Lower leg skin (tissue), 4 donors: ENCODE measurements at regions not wholly inside any gene's neighbourhood (a gene's known extent, or its start where the extent isn't known, plus 50 kb on each side); places are given as distances from the start of the nearest gene placed in this dataset.

Experiments used
- DNase-seq, 2 donors: peaks; one replicate each; pipeline ENCODE4 v3.0.0-alpha.2; 2019; ENCODE audit warnings: low spot score in 2 of 2
- H3K4me3 ChIP-seq: fragments of 200-600 bp; sonication (generic); 2 replicates; pipeline ENCODE4 v1.5.1; 2017; ENCODE audit warnings: mild to moderate bottlenecking, low read depth; ENCODE audit not compliant: poor library complexity, severe bottlenecking
- POLR2A ChIP-seq, 2 donors: fragments of 450-650 bp; IDR thresholded peaks; one replicate each; pipeline ENCODE4 v1.6.1; 2016 to 2017; ENCODE audit warnings: antibody characterized with exemption in 2 of 2, mild to moderate bottlenecking in 1 of 2, moderate library complexity in 1 of 2
- WGBS, 2 donors: methylation state at CpG; one replicate each; pipeline ENCODE4 v1.1.5; 2018; 5-methylcytosine and 5-hydroxymethylcytosine counted together
- intact Hi-C: fragments of 100-400 bp; cut with DNase I; formaldehyde crosslinking; loops from one replicate; pipeline ENCODE4 v1.15.0; 2023; ENCODE audit warnings: low total_unique reads
- TF ChIP-seq, protein P1 (sequence below), 3 donors: fragments of 450-650 bp; IDR thresholded peaks; one replicate each; pipeline ENCODE4 v1.5.1; 2016; ENCODE audit warnings: antibody characterized with exemption in 3 of 3, mild to moderate bottlenecking in 3 of 3, moderate library complexity in 2 of 3

DNA sequence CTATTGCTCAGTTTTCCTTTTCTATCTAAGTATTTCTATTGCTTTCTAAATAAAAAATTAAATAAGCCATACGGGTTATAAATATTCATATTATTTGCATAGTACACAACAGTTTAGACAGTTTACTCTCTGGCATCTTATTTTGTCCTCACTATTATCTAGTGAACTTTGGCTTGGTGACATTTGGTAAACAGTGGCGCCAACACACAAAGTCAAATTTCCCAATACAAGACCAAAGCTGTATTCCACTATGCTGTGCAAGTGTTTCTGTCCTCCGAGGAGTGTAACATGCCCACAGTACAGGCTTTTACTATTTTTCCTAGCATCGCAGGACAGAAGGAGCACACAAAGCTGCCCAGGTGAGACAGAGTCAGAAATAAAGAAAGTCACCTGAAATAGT, 61.7 kb upstream of the TP63 start:
- intact Hi-C loops: no loop called here
- DNase-seq: no peak
- WGBS, 2 donors: 94 to 99% methylated on average over 4 of the region's 4 CpGs
- H3K4me3 ChIP-seq: no peak overlapping the region
- no peak for TF ChIP-seq POLR2A (IDR thresholded peaks at IDR 0.05)
- TF ChIP-seq, protein P1, sequence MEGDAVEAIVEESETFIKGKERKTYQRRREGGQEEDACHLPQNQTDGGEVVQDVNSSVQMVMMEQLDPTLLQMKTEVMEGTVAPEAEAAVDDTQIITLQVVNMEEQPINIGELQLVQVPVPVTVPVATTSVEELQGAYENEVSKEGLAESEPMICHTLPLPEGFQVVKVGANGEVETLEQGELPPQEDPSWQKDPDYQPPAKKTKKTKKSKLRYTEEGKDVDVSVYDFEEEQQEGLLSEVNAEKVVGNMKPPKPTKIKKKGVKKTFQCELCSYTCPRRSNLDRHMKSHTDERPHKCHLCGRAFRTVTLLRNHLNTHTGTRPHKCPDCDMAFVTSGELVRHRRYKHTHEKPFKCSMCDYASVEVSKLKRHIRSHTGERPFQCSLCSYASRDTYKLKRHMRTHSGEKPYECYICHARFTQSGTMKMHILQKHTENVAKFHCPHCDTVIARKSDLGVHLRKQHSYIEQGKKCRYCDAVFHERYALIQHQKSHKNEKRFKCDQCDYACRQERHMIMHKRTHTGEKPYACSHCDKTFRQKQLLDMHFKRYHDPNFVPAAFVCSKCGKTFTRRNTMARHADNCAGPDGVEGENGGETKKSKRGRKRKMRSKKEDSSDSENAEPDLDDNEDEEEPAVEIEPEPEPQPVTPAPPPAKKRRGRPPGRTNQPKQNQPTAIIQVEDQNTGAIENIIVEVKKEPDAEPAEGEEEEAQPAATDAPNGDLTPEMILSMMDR (IDR thresholded peaks at IDR 0.05): no peak

DNA sequence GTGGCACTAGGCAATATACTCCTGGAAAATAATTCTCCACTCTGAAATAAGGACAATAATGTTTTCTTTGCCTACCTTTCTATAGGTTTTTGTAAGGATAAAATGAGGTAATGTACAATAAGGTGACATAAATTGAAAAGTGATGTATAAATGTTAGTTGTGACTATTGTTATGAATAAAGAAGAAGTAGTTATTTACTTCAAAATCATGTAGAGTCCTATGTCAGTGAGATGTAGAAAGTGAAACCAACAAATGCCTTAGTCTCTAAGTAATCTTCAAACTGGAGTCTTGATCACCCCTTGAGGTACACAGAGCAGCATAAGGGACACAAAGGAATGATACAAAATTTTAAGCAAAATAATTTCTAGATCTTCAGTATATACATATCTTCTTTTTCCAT, 60.3 kb upstream of the TP63 start:
- no peak overlapping the region for H3K4me3 ChIP-seq
- intact Hi-C loops: no loop called here
- TF ChIP-seq POLR2A (IDR thresholded peaks at IDR 0.05): no peak
- TF ChIP-seq, protein P1 (IDR thresholded peaks at IDR 0.05): no peak
- DNase-seq: no peak

DNA sequence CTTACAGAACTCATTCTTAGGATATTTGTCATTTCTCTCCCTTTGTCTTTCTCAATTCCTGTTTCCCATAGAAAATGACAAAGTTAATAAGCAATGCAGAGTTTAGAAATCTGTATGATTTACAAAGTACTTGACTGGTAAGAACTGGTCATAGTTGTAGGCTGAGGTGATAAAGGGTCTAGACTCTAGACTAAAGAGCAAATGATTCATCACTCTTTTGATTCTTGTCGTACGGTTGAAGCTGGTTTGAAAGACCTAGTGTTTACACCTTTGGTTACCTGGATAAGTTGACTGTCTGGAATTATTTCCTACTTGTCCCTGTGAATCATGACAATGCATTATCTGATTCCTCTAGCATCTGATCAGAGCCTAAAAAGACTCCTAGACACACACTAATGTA, 58.9 kb upstream of the TP63 start:
- H3K4me3 ChIP-seq: no peak overlapping the region
- DNase-seq: no peak
- WGBS, 2 donors: 63 to 64% methylated on average over 2 of the region's 2 CpGs
- intact Hi-C loops: no loop called here
- TF ChIP-seq, protein P1 (IDR thresholded peaks at IDR 0.05): no peak
- no peak for TF ChIP-seq POLR2A (IDR thresholded peaks at IDR 0.05)

DNA sequence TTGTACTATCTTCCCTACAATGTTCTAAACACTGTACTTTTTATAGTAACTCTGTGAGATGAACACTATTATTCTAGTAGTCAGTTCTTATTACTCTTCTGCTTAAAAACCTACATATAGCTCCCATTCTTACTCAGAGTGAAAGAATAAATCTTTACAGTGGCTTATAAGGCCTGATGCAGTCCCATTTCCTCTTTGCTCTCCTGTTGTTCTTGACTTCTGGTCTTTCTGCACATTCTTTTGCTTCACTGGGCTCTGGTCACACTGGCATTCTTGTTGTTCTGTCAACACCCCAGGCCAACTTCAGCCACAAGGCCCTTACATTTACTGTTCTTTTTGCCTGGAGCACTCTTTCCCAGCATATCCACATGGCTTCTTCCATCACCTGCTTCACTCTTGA, 58.2 kb upstream of the TP63 start:
- no peak overlapping the region for H3K4me3 ChIP-seq
- intact Hi-C loops: no loop called here
- no peak for DNase-seq
- no peak for TF ChIP-seq POLR2A (IDR thresholded peaks at IDR 0.05)
- TF ChIP-seq, protein P1 (IDR thresholded peaks at IDR 0.05): no peak

DNA sequence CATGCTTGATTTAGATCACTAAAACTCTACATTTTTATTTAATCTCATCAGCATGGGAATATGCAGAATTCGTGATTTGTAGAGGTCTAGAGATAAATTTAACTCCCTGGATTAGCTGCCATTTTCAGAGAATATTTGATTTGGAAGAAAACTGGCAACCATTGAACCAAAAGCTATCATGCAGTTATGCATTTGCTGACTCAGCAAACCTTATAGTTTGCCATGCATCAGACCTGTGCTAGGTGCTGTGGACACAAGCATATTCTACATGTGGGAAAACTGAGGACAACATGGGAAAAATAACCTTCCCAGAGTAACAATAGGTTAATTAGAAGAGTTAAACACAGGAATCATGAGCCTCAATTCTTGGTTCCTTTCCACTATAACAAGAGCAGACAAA, 54.7 kb upstream of the TP63 start:
- 61 to 62% methylated on average over 1 of the region's 1 CpG for WGBS, 2 donors
- intact Hi-C loops: no loop called here
- no peak for TF ChIP-seq POLR2A (IDR thresholded peaks at IDR 0.05)
- TF ChIP-seq, protein P1 (IDR thresholded peaks at IDR 0.05): no peak
- no peak overlapping the region for H3K4me3 ChIP-seq
- DNase-seq: no peak

DNA sequence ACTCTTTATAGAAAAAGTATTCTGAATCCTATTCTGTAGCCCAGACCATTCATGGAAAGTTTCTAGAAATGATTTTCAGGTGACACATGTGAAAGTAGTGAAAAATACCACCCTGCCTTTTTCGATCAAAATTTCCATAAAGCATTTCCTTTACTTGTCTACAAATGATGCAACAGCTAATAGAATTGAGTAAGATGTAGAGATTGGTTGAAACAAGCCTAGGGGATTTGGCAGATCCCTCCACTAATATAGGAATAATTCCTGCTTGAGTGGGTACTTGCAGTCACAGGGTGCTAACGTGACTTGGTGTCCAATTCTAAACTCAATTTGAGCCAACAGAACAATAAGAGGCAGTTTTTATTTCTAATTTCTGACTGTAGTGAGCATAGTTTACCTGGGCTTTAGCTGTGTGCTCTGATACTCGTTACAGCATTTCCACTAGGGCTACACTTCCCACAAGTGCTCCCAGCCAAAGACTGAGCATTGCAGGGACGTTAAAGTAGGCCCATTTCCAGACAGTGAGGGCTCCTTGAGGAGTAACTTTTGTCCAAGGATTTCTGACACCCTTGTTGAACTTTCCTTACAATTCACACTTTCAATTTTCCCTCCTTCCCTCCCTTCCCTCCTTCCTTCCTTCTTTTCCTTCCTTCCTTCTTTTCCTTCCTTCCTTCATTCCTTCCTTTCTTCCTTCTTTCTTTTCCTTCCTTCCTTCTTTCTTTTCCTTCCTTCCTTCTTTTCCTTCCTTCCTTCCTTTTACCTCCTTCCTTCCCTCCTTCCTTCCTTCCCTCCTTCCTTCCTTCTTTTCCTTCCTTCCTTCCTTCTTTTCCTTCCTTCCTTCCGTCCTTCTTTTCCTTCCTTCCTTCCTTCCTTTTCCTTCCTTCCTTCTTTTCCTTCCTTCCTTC, 53.9 kb upstream of the TP63 start:
- WGBS, 2 donors: 52 to 53% methylated on average over 5 of the region's 5 CpGs
- DNase-seq: no peak
- H3K4me3 ChIP-seq: no peak overlapping the region
- TF ChIP-seq POLR2A (IDR thresholded peaks at IDR 0.05): no peak
- TF ChIP-seq, protein P1 (IDR thresholded peaks at IDR 0.05): no peak
- intact Hi-C loops: no loop called here
